Hematopoietic multipotent progenitor cell (in vitro differentiated cells): ENCODE measurements at regions not wholly inside any gene's neighbourhood (a gene's known extent, or its start where the extent isn't known, plus 50 kb on each side); places are given as distances from the start of the nearest gene placed in this dataset. TPM values are rescaled to one million over a fixed set of nuclear protein-coding genes. Genes with fewer than 3 reads are reported as not detected.

Experiments used
- small RNA-seq: library from RNA; depleted of rRNA; stranded (forward); fragments of <200 nt; gene quantifications from one replicate; pipeline ENCODE3, GENCODE V24; 2012

Small RNAs in the stretch of these regions (small RNA-seq; reads per million reads assigned to genes)
- gene MIR583 (not detected), gene RNU6-524P (not detected)
